Caco-2 (cell line): ENCODE measurements at regions not wholly inside any gene's neighbourhood (a gene's known extent, or its start where the extent isn't known, plus 50 kb on each side); places are given as distances from the start of the nearest gene placed in this dataset.

Experiments used
- BruUV-seq: library from RNA; stranded (reverse); fragments of 400-500 nt; replicated peaks from 2 replicates; lab custom pipeline; 2021; lab: Mats Ljungman, UMichigan
- CTCF ChIA-PET: fragments of 300-600 bp; sonication (Branson Sonifier 250); formaldehyde crosslinking; loops from one replicate; lab custom pipeline; 2022; ENCODE audit warnings: antibody characterized with exemption; lab: Charles Lee
- POLR2A ChIA-PET: fragments of 300-600 bp; sonication (Branson Sonifier 250); formaldehyde crosslinking; loops from one replicate; lab custom pipeline; 2022; ENCODE audit warnings: antibody characterized with exemption; lab: Charles Lee
- DNase-seq, 2 experiments: peaks; one replicate each; pipeline versions ENCODE4 v3.0.0 to v3.0.0-alpha.2; 2020 to 2022
- H3K27me3 ChIP-seq: replicated peaks from 2 replicates; pipeline ENCODE4 v1.6.0; 2011; ENCODE audit warnings: low read length; ENCODE audit not compliant: control insufficient read depth, insufficient read depth
- H3K36me3 ChIP-seq: 2 replicates; pipeline ENCODE4 v1.5.1; 2011; ENCODE audit warnings: low read length; ENCODE audit not compliant: control insufficient read depth, insufficient read depth
- H3K4me1 ChIP-seq: fragments of 250-450 bp; sonication (Bioruptor Pico); 2 replicates; pipeline ENCODE4 v1.5.1; 2020; ENCODE audit warnings: mild to moderate bottlenecking
- H3K4me3 ChIP-seq: 2 replicates; pipeline ENCODE4 v1.5.1; 2011; ENCODE audit warnings: low read depth, mild to moderate bottlenecking, control low read depth, low read length
- H3K9me3 ChIP-seq: fragments of 250-450 bp; sonication (Bioruptor Pico); 2 replicates; pipeline ENCODE4 v1.5.1; 2020; ENCODE audit warnings: mild to moderate bottlenecking, moderate library complexity
- H3K27ac Mint-ChIP-seq: one replicate; pipeline ENCODE4 v1.8.0; 2022; ENCODE audit warnings: mixed read lengths; ENCODE audit not compliant: unreplicated experiment
- H3K27me3 Mint-ChIP-seq: one replicate; pipeline ENCODE4 v1.8.0; 2022; ENCODE audit warnings: mixed read lengths; ENCODE audit not compliant: insufficient read depth, unreplicated experiment
- H3K36me3 Mint-ChIP-seq: one replicate; pipeline ENCODE4 v1.8.0; 2022; ENCODE audit warnings: mild to moderate bottlenecking, mixed read lengths; ENCODE audit not compliant: insufficient read depth, unreplicated experiment
- H3K4me1 Mint-ChIP-seq: one replicate; pipeline ENCODE4 v1.8.0; 2022; ENCODE audit warnings: low read depth, mixed read lengths; ENCODE audit not compliant: unreplicated experiment
- H3K4me3 Mint-ChIP-seq: one replicate; pipeline ENCODE4 v1.8.0; 2022; ENCODE audit warnings: mild to moderate bottlenecking, moderate library complexity, mixed read lengths; ENCODE audit not compliant: unreplicated experiment
- H3K9me3 Mint-ChIP-seq: one replicate; pipeline ENCODE4 v1.8.0; 2022; ENCODE audit warnings: mixed read lengths; ENCODE audit not compliant: unreplicated experiment
- intact Hi-C: fragments of 100-400 bp; cut with micrococcal nuclease; formaldehyde crosslinking; loops from one replicate; pipeline ENCODE4 v1.10.0; 2022; ENCODE audit not compliant: unreplicated experiment
- TF ChIP-seq, protein P1 (sequence below), 2 experiments: fragments of 200-600 bp in 1 of 2; IDR thresholded peaks; 1 replicate in 1 of 2; 2 replicates in 1 of 2; pipeline versions ENCODE4 v1.5.1 to v1.8.0; 2011 to 2022; ENCODE audit warnings: antibody characterized with exemption in 1 of 2, control low read depth in 1 of 2, inconsistent platforms in 1 of 2, low read depth in 1 of 2, low read length in 1 of 2, mild to moderate bottlenecking in 1 of 2, moderate library complexity in 1 of 2; ENCODE audit not compliant: insufficient read depth in 1 of 2, severe bottlenecking in 1 of 2, unreplicated experiment in 1 of 2

- no peak overlapping the region for H3K4me3 ChIP-seq
- no peaks in the 10 kb centered on the region for H3K27me3 Mint-ChIP-seq
- no peaks in the 10 kb centered on the region for H3K36me3 Mint-ChIP-seq
- no peaks in the 10 kb centered on the region for H3K27me3 ChIP-seq
- no peak for DNase-seq
- peaks cover 10% of the 10 kb centered on the region for H3K9me3 Mint-ChIP-seq
- H3K4me1 Mint-ChIP-seq, result peaks cover 7% of the 10 kb centered on the region
- TF ChIP-seq, protein P1, sequence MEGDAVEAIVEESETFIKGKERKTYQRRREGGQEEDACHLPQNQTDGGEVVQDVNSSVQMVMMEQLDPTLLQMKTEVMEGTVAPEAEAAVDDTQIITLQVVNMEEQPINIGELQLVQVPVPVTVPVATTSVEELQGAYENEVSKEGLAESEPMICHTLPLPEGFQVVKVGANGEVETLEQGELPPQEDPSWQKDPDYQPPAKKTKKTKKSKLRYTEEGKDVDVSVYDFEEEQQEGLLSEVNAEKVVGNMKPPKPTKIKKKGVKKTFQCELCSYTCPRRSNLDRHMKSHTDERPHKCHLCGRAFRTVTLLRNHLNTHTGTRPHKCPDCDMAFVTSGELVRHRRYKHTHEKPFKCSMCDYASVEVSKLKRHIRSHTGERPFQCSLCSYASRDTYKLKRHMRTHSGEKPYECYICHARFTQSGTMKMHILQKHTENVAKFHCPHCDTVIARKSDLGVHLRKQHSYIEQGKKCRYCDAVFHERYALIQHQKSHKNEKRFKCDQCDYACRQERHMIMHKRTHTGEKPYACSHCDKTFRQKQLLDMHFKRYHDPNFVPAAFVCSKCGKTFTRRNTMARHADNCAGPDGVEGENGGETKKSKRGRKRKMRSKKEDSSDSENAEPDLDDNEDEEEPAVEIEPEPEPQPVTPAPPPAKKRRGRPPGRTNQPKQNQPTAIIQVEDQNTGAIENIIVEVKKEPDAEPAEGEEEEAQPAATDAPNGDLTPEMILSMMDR (IDR thresholded peaks at IDR 0.05; ENCODE audit: insufficient read depth in 1 of 2, low read depth in 1 of 2, low read length in 1 of 2, severe bottlenecking in 1 of 2, unreplicated experiment in 1 of 2), result no peak
- H3K9me3 ChIP-seq, result no peaks in the 10 kb centered on the region
- H3K36me3 ChIP-seq, result no peaks in the 10 kb centered on the region
- H3K4me3 Mint-ChIP-seq, result no peak overlapping the region
- intact Hi-C loops, result no loop called here
- no peak overlapping the region for H3K27ac Mint-ChIP-seq
- ChIA-PET CTCF (no interaction called here), POLR2A (no interaction called here)
- H3K4me1 ChIP-seq, result no peaks in the 10 kb centered on the region
- no TSS peak for BruUV-seq
Observed at GRCh38 chr6:150661216-150662007, 61.7 kb downstream of the PLEKHG1 start.

DNA sequence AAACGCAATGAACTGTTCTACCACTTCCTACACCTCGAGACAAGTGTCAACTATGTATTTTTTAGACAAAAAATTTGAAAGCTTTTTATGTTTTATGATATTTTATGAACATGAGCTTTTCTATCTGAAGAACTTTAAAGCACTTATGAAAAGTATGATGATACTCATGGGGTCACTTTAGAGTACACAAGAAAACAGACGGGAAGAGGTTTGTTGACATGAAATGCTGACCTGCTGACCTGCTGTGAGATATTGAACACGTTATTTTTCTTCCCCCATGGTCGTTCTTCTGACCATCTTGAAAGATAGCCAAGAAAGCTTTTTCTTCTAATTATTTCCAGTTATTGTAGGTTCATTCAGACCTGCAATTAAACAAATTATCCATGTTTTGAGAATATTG is 63.1 kb downstream of the PLEKHG1 start:
- Mint-ChIP-seq H3K4me1 (peaks cover 7% of the 10 kb centered on the region), H3K36me3 (no peaks in the 10 kb centered on the region)

GRCh38 chr6:150664091-150664490 is 64.4 kb downstream of the PLEKHG1 start:
- Histone ChIP-seq H3K9me3 (no peaks in the 10 kb centered on the region), H3K4me3 (no peak overlapping the region), H3K36me3 (no peaks in the 10 kb centered on the region), H3K4me1 (peaks cover 19% of the 10 kb centered on the region), H3K27me3 (no peaks in the 10 kb centered on the region)
- TF ChIP-seq, protein P1 (IDR thresholded peaks at IDR 0.05; ENCODE audit: insufficient read depth in 1 of 2, low read depth in 1 of 2, low read length in 1 of 2, severe bottlenecking in 1 of 2, unreplicated experiment in 1 of 2), result no peak
- Mint-ChIP-seq H3K27ac (no peak overlapping the region), H3K9me3 (peaks cover 10% of the 10 kb centered on the region), H3K27me3 (no peaks in the 10 kb centered on the region), H3K36me3 (peaks cover 4% of the 10 kb centered on the region), H3K4me1 (peaks cover 6% of the 10 kb centered on the region), H3K4me3 (no peak overlapping the region)
- no peak for DNase-seq
- ChIA-PET CTCF (no interaction called here), POLR2A (no interaction called here)
- no TSS peak for BruUV-seq
- intact Hi-C loops, result no loop called here

More for the DNA sequence above, 63.1 kb downstream of the PLEKHG1 start:
- no peaks in the 10 kb centered on the region for H3K36me3 ChIP-seq
- H3K4me3 ChIP-seq, result no peak overlapping the region
- BruUV-seq, result no TSS peak
- H3K9me3 Mint-ChIP-seq, result peaks cover 10% of the 10 kb centered on the region
- intact Hi-C loops, result no loop called here
- peaks cover 8% of the 10 kb centered on the region for H3K4me1 ChIP-seq
- no peak for DNase-seq
- H3K27me3 ChIP-seq, result no peaks in the 10 kb centered on the region
- ChIA-PET CTCF (no interaction called here), POLR2A (no interaction called here)
- no peaks in the 10 kb centered on the region for H3K9me3 ChIP-seq
- no peaks in the 10 kb centered on the region for H3K27me3 Mint-ChIP-seq
- no peak overlapping the region for H3K4me3 Mint-ChIP-seq
- TF ChIP-seq, protein P1 (IDR thresholded peaks at IDR 0.05; ENCODE audit: insufficient read depth in 1 of 2, low read depth in 1 of 2, low read length in 1 of 2, severe bottlenecking in 1 of 2, unreplicated experiment in 1 of 2), result no peak
- no peak overlapping the region for H3K27ac Mint-ChIP-seq
